AG08396 (cell line): ENCODE measurements at regions not wholly inside any gene's neighbourhood (a gene's known extent, or its start where the extent isn't known, plus 50 kb on each side); places are given as distances from the start of the nearest gene placed in this dataset.

Experiments
- DNase-seq: peaks from one replicate; pipeline ENCODE4 v3.0.0; 2012; ENCODE audit warnings: low spot score, mixed read lengths

GRCh38 chr7:135731-136645 is 56.4 kb upstream of the FAM20C start:
- no peak for DNase-seq

GRCh38 chr7:137094-137891 is 55.1 kb upstream of the FAM20C start:
- no peak for DNase-seq

GRCh38 chr7:139131-139530 is 53.2 kb upstream of the FAM20C start:
- no peak for DNase-seq

GRCh38 chr7:139561-140243 is 52.7 kb upstream of the FAM20C start:
- DNase-seq = no peak

GRCh38 chr7:140996-141395 is 51.4 kb upstream of the FAM20C start:
- no peak for DNase-seq

- DNase-seq = no peak
Measured at GRCh38 chr7:142248-142941, 50.0 kb upstream of the FAM20C start.
